Spleen (tissue), 11 donors: ENCODE measurements at regions not wholly inside any gene's neighbourhood (a gene's known extent, or its start where the extent isn't known, plus 50 kb on each side); places are given as distances from the start of the nearest gene placed in this dataset.

Source experiments
- DNase-seq: peaks from one replicate; pipeline ENCODE4 v3.0.0-alpha.2; 2020
- H3K27ac ChIP-seq, 8 donors: fragments of 200-600 bp; sonication (generic) in 7 of 8; 1 replicate in 4 of 8; 2 replicates in 4 of 8; pipeline versions ENCODE4 v1.5.0 to v1.8.0; 2016 to 2021; ENCODE audit warnings: inconsistent platforms in 4 of 8, mild to moderate bottlenecking in 4 of 8, moderate library complexity in 1 of 8
- H3K27me3 ChIP-seq, 7 donors: fragments of 200-600 bp; sonication (generic) in 6 of 7; replicated peaks in 1 of 7; 1 replicate in 4 of 7; 2 replicates in 3 of 7; pipeline versions ENCODE4 v1.5.0 to v1.8.0; 2016 to 2021; ENCODE audit warnings: inconsistent platforms in 3 of 7, mild to moderate bottlenecking in 1 of 7
- H3K36me3 ChIP-seq, 6 donors: fragments of 200-600 bp; sonication (generic) in 5 of 6; 1 replicate in 4 of 6; 2 replicates in 2 of 6; pipeline versions ENCODE4 v1.5.0 to v1.8.0; 2016 to 2021; ENCODE audit warnings: inconsistent platforms in 2 of 6
- H3K4me1 ChIP-seq, 6 donors: fragments of 200-600 bp; sonication (generic) in 5 of 6; 1 replicate in 3 of 6; 2 replicates in 3 of 6; pipeline versions ENCODE4 v1.5.0 to v1.8.0; 2016 to 2021; ENCODE audit warnings: inconsistent platforms in 3 of 6
- H3K4me3 ChIP-seq, 8 donors: fragments of 200-600 bp; sonication (generic) in 7 of 8; 1 replicate in 4 of 8; 2 replicates in 4 of 8; pipeline versions ENCODE4 v1.5.0 to v1.8.0; 2016 to 2021; ENCODE audit warnings: inconsistent platforms in 4 of 8, mild to moderate bottlenecking in 4 of 8, moderate library complexity in 2 of 8
- H3K9me3 ChIP-seq, 8 donors: fragments of 200-600 bp; sonication (generic) in 7 of 8; 1 replicate in 4 of 8; 2 replicates in 4 of 8; pipeline versions ENCODE4 v1.5.0 to v1.8.0; 2016 to 2021; ENCODE audit warnings: inconsistent platforms in 4 of 8
- POLR2A ChIP-seq, 3 donors: fragments of 450-650 bp; IDR thresholded peaks; one replicate each; pipeline ENCODE4 v1.5.1; 2017; ENCODE audit warnings: antibody characterized with exemption in 3 of 3, mild to moderate bottlenecking in 1 of 3
- POLR2AphosphoS5 ChIP-seq, 3 donors: sonication (generic); formaldehyde crosslinking; IDR thresholded peaks; one replicate each; pipeline ENCODE4 v1.5.1; 2017; ENCODE audit warnings: antibody characterized with exemption in 3 of 3
- WGBS, 5 donors: extraction: QIAGEN DNeasy Blood & Tissue Kit in 3 of 5; methylation state at CpG; one replicate each; pipeline versions ENCODE4 v1.1.5 to v1.1.7; 2013 to 2018; 5-methylcytosine and 5-hydroxymethylcytosine counted together
- intact Hi-C: fragments of 100-400 bp; cut with DNase I; formaldehyde crosslinking; loops from one replicate; pipeline ENCODE4 v1.15.0; 2023; ENCODE audit warnings: low total_unique reads
- TF ChIP-seq, protein P1 (sequence below), 11 experiments: fragments of 200-600 bp in 7 of 11; fragments of 450-650 bp in 4 of 11; sonication (generic) in 4 of 11; IDR thresholded peaks in 8 of 11; conservative IDR thresholded peaks in 3 of 11; 1 replicate in 7 of 11; 2 replicates in 4 of 11; pipeline versions ENCODE4 v1.4.0 to v1.8.0; 2016 to 2021; ENCODE audit warnings: antibody characterized with exemption in 11 of 11, inconsistent platforms in 4 of 11, mild to moderate bottlenecking in 1 of 11
- donor health status: healthy with polysubstance abuse.
- donor health status: DM: no; HTN: no; CAD: no; lungs with moderate emphysema.
- donor health status: DM: no; HTN: no; CAD: no.
- donor health status: Bipolar disorder and iron deficiency.
- donor health status: healthy.
- donor health status: DM: no; HTN: no; CAD: no.
- donor health status: DM: yes; HTN: yes; CAD: no.

DNA sequence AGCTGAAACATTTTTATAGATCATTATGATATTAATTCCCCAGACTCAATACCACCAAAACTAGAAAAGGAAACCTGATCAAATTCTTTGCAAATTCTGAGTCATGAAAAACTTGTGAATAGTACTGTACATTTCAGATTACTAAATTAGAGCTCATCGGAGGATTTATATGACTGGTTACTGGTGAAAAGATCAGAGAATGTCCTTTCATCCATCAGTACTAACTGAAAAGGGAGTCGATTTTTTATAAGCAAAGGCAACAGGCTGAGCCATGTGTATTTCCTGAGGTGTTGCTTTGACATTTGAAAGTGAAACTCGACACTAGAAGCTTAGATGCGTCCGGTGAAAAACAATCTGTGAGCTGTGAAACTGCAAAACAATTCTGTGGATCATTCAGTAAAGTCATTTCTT is 155.7 kb downstream of the TNFSF18 start:
- DNase-seq: no peak
- WGBS, 5 donors: 8 to 12% (median 10%) methylated on average over 5 of the region's 5 CpGs
- no peaks in the 10 kb centered on the region for H3K36me3 ChIP-seq
- peak overlapping the region in 2 of 8 donors; percentile 9 to 50 for H3K4me3 ChIP-seq
- H3K9me3 ChIP-seq: no peaks in the 10 kb centered on the region
- peaks cover 14 to 36% (median 18%) of the 10 kb centered on the region in 6 donors for H3K4me1 ChIP-seq
- TF ChIP-seq POLR2A (IDR thresholded peaks at IDR 0.05) (no peak), POLR2AphosphoS5 (IDR thresholded peaks at IDR 0.05) (no peak)
- TF ChIP-seq, protein P1, sequence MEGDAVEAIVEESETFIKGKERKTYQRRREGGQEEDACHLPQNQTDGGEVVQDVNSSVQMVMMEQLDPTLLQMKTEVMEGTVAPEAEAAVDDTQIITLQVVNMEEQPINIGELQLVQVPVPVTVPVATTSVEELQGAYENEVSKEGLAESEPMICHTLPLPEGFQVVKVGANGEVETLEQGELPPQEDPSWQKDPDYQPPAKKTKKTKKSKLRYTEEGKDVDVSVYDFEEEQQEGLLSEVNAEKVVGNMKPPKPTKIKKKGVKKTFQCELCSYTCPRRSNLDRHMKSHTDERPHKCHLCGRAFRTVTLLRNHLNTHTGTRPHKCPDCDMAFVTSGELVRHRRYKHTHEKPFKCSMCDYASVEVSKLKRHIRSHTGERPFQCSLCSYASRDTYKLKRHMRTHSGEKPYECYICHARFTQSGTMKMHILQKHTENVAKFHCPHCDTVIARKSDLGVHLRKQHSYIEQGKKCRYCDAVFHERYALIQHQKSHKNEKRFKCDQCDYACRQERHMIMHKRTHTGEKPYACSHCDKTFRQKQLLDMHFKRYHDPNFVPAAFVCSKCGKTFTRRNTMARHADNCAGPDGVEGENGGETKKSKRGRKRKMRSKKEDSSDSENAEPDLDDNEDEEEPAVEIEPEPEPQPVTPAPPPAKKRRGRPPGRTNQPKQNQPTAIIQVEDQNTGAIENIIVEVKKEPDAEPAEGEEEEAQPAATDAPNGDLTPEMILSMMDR (IDR thresholded peaks at IDR 0.05 in 8 of 11, conservative IDR thresholded peaks at IDR 0.05 in 3 of 11): no peak
- intact Hi-C loops: no loop called here
- no peaks in the 10 kb centered on the region for H3K27me3 ChIP-seq
- H3K27ac ChIP-seq: peak overlapping the region; percentile 34 to 80 (median 70)

- Histone ChIP-seq H3K4me3 (no peak overlapping the region), H3K36me3 (no peaks in the 10 kb centered on the region), H3K9me3 (no peaks in the 10 kb centered on the region), H3K4me1 (peaks cover 14 to 44% (median 25%) of the 10 kb centered on the region in 6 donors), H3K27ac (peak overlapping the region; percentile 34 to 80 (median 70)), H3K27me3 (no peaks in the 10 kb centered on the region)
- TF ChIP-seq POLR2AphosphoS5 (IDR thresholded peaks at IDR 0.05) (no peak), POLR2A (IDR thresholded peaks at IDR 0.05) (no peak)
- TF ChIP-seq, protein P1 (IDR thresholded peaks at IDR 0.05 in 8 of 11, conservative IDR thresholded peaks at IDR 0.05 in 3 of 11): no peak
- DNase-seq: no peak
- 75 to 90% (median 78%) methylated on average over 1 of the region's 1 CpG for WGBS, 5 donors
- intact Hi-C loops: no loop called here
These were observed 155.0 kb downstream of the TNFSF18 start for GRCh38 chr1:172895761-172896160.

GRCh38 chr1:172897738-172898137 is 153.0 kb downstream of the TNFSF18 start:
- Histone ChIP-seq H3K9me3 (no peaks in the 10 kb centered on the region), H3K36me3 (no peaks in the 10 kb centered on the region), H3K27me3 (no peaks in the 10 kb centered on the region), H3K4me3 (no peak overlapping the region), H3K4me1 (peaks cover 17 to 50% (median 28%) of the 10 kb centered on the region in 6 donors), H3K27ac (no peak overlapping the region)
- 64 to 77% (median 73%) methylated on average over 2 of the region's 2 CpGs for WGBS, 5 donors
- no peak for DNase-seq
- intact Hi-C loops: no loop called here
- TF ChIP-seq POLR2AphosphoS5 (IDR thresholded peaks at IDR 0.05) (no peak), POLR2A (IDR thresholded peaks at IDR 0.05) (no peak)
- TF ChIP-seq, protein P1 (IDR thresholded peaks at IDR 0.05 in 8 of 11, conservative IDR thresholded peaks at IDR 0.05 in 3 of 11): no peak

GRCh38 chr1:172898866-172899265 is 151.9 kb downstream of the TNFSF18 start:
- no peak for DNase-seq
- no peaks in the 10 kb centered on the region for H3K9me3 ChIP-seq
- H3K27me3 ChIP-seq: no peaks in the 10 kb centered on the region
- no peak overlapping the region for H3K27ac ChIP-seq
- intact Hi-C loops: no loop called here
- TF ChIP-seq POLR2A (IDR thresholded peaks at IDR 0.05): no peak
- no peak for TF ChIP-seq POLR2AphosphoS5 (IDR thresholded peaks at IDR 0.05)
- TF ChIP-seq, protein P1 (IDR thresholded peaks at IDR 0.05 in 8 of 11, conservative IDR thresholded peaks at IDR 0.05 in 3 of 11): no peak
- peaks cover 16 to 48% (median 28%) of the 10 kb centered on the region in 6 donors for H3K4me1 ChIP-seq
- H3K4me3 ChIP-seq: no peak overlapping the region
- 77 to 89% (median 88%) methylated on average over 3 of the region's 3 CpGs for WGBS, 5 donors
- no peaks in the 10 kb centered on the region for H3K36me3 ChIP-seq
